ENCODE measurements at regions not wholly inside any gene's neighbourhood (a gene's known extent, or its start where the extent isn't known, plus 50 kb on each side); places are given as distances from the start of the nearest gene placed in this dataset.
A peak's percentile ranks its signal among the peaks of the same experiment; 100 is the strongest.

DNA sequence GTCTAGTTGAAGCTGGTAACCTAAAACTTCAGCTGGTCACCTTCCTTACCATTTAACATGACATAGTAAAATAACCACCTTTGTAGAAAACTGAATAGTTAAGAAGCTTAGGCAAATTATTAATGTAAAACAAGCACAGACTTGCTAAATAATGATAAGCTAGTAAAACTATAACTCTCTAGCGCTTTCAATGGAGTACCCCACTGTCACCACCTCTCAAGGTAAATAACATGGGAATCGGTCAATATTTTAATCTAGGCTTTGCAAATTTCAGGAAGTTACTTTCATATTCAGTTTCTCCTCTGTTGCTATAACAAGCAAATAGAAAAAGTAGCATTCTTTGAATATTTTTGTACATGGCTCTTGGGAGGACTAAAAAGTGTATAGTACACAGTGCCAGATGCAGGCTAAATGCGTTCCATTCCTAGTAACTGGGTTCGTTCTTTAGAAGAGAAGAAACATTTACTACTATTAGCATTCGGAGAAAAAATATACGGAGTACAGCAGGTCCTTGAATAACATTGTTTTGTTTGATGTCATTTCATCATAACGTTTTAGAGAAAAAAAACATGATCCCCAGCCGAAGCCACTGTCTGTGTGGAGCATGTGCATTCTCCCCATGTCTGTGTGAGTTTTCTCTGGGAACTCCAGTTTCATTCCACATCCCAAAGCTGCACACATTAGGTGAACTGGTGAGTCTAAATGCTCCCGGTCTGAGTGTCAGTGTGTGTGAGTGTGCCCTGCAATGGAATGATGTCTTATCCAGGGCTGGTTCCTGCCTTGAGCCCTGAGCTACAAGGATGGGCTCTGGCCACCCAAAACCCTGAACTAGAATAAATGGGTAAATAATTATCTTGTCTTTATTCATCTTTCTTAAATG is 52.5 kb downstream of the EPRS1 start:
- no peak for DNase-seq

DNA sequence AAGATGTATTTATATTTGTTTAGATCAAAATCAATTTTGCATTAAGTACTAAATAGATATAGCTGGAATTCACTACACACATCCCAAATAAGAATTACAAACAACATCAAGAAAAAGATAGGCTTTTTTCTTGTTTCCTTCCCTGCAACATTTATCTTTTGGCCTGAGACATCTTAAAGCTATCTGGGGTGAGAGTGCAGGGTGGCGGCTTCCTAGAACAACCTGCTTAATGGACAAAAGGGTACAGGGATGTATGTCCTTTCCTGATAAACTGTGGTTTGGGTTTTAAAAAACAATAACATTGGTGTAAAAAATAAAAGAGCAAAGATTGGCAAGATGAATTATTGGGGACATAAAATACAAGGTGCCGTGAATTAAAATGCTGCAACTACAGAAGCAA is 54.4 kb downstream of the EPRS1 start:
- no peak for DNase-seq

DNA sequence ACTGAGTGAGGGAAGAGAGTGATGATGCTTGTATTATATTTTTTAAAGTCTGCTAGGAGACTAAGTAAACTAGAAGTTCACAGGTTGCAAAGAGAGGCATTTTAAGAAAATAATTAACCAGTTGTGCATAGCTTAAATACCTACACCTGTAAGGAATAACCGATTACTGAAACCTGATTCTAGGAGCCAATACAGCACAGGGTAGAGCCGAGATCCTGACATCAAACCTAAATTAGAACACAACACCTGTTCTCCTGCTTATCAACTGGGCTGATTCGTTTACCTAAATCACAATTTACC is 54.8 kb downstream of the EPRS1 start:
- no peak for DNase-seq

DNA sequence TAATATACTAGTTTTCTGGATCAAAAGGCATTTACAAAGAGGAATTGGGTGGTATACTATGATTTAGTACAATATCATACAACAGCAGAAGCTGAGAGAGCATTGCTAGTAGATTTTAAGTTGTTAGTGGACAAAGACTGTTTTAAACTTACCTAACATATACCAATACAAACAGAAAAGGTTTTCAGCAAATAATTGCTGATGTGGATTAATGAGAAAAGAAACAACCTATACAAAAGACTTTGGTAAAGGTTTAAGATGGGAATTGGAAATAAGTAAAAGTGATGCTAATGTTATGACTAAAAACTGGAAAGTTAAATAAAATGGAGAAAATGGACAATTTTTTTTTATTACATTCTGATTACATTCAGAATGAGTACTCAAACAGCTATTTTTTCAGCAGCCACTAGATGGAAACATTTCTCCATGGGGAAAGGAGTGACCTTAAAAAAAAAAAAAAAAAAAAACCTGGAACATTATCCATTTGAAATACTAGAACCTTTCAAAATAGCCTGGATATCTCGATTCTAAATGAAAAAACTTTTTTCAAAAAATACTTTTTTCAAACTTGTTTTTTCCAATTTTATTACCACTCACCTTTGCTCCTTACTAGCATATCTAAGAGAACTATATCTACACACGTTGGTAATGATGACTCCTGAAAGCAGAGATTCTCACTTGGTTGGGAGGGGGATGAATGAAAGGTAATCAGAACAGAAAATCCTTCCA is 55.4 kb downstream of the EPRS1 start:
- DNase-seq = peak; percentile 21

DNA sequence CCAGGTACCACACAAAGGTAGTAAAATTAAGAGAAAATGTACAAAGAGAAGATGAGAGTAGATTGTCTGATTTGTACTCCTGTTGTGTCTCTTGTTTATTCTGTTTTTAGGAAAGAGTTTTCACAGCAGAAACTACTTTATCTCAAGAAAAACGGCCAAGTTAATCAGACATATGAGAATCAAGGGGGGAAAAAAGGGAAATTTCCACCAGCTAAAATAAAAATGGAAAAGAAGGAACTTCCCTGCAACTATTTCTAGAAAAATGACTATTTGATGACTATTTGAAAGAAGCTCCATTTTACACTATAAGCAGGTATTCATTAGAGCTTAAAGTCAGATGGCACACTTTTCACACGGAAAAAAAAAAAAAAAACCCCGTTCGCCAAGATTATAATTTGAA is 56.5 kb downstream of the EPRS1 start:
- no peak for DNase-seq

DNA sequence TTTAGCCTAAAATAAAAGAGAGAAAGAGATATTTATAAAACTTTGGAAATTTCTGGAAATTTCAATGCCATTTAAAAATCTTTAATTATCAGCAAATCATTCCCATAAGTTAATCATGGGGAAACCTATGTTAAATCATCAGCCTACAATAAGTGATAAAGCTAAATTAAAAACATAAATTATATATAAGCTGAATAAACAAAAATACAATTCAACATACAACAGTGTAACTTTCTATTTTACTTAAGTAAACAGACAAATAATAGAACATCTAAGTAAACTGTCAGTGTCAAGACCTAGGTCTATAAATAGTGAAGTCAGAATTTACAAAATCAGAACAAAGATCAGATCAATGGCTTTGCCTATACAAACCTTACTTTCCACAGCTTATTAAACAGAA is 57.5 kb downstream of the EPRS1 start:
- DNase-seq = no peak

DNA sequence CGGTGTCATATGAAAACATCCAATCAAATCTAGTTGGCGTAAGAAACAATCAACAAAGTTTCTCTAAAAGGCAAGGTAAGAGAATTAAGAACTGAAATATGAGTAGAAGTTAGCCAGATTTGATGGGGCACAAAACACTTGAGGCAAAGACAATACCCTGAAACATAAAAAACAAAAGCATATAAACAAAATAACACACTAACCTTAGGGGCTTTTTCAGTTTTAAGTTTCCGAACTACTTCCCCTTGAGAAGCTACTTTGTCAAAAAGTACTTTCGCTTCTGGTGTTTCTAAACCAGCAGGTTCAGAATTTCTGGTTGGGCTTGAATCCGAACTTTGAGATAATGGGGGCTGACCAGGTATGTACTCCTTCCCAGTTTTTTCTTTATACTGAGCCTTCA is 57.9 kb downstream of the EPRS1 start:
- no peak for DNase-seq

DNA sequence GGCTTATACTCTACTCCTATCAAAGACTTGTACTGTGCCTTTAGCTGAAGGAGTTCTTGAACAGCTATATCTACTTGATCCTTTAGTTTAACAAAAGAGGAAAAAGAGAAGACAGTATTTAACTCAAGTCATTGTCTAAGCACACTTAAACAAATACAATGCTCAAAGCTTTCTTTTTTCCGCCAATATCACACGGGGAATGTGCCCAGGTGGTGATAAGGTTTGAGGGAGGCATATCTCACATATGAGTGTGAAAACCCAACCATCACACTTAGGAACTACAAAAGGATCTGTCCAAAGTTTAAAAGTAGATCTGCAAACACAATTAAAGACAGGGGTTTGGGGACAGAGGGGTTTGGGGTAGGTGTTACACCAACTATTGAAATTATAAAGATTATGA is 59.0 kb upstream of the SLC30A10 start:
- DNase-seq = no peak

DNA sequence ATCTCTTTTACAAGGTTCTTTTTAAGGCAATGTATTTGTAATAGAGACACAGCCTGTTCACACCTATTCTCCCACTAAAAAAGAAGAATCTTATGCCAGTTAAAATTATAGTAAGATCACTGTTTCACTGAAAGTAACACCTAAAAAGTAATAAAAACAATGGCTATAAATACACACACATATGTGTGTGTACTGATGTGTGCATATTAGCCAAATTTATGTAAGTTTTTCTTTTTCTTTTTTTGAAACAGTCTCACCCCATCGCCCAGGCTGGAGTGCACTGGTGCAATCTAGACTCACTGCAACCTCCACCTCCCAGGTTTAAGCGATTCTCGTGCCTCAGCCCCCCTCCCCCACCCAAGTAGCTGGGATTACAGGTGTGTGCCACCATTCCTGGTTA is 56.8 kb upstream of the SLC30A10 start:
- DNase-seq = no peak
